HepG2 (cell line): ENCODE measurements at regions not wholly inside any gene's neighbourhood (a gene's known extent, or its start where the extent isn't known, plus 50 kb on each side); places are given as distances from the start of the nearest gene placed in this dataset.
A peak's percentile ranks its signal among the peaks of the same experiment; 100 is the strongest.

Experiments used
- AHR ChIP-seq: IDR thresholded peaks from 2 replicates; pipeline ENCODE4 v1.6.1; 2018; ENCODE audit warnings: missing genetic modification reagents, missing compliant biosample characterization
- CAMTA2 ChIP-seq: sonication (generic); formaldehyde crosslinking; IDR thresholded peaks from 2 replicates; pipeline ENCODE4 v1.4.0; 2020; ENCODE audit warnings: mild to moderate bottlenecking, missing genetic modification reagents, borderline replicate concordance
- CBX2 ChIP-seq, 2 experiments: fragments of 200-600 bp in 1 of 2; sonication (generic); formaldehyde crosslinking in 1 of 2; IDR thresholded peaks; 2 replicates each; pipeline versions ENCODE4 v1.7.0 to v1.8.1; 2018 to 2022; ENCODE audit warnings: low read depth in 2 of 2, low read length in 1 of 2, mild to moderate bottlenecking in 1 of 2, missing genetic modification reagents in 1 of 2
- GABPA ChIP-seq, 2 experiments: IDR thresholded peaks; 2 replicates each; pipeline ENCODE4 v1.6.1; 2011 to 2016; ENCODE audit warnings: low read depth in 2 of 2, low read length in 1 of 2, missing biosample characterization in 1 of 2, missing genetic modification characterization in 1 of 2
- GPN1 ChIP-seq: sonication (generic); formaldehyde crosslinking; IDR thresholded peaks from 2 replicates; pipeline ENCODE4 v1.5.1; 2020; ENCODE audit warnings: missing genetic modification reagents, borderline replicate concordance
- IKZF1 ChIP-seq: fragments of 450-650 bp; IDR thresholded peaks from 2 replicates; pipeline ENCODE4 v1.7.1; 2016
- KLF11 ChIP-seq: IDR thresholded peaks from 2 replicates; pipeline ENCODE4 v1.6.1; 2016; ENCODE audit warnings: missing compliant biosample characterization
- NFE2 ChIP-seq: sonication (generic); formaldehyde crosslinking; IDR thresholded peaks from 2 replicates; pipeline ENCODE4 v1.4.0; 2020; ENCODE audit warnings: missing genetic modification reagents
- SETDB1 ChIP-seq: sonication (generic); formaldehyde crosslinking; IDR thresholded peaks from 2 replicates; pipeline ENCODE4 v1.5.1; 2020; ENCODE audit warnings: missing genetic modification reagents, mild to moderate bottlenecking, borderline replicate concordance
- SIX4 ChIP-seq: sonication (generic); formaldehyde crosslinking; IDR thresholded peaks from 2 replicates; pipeline ENCODE4 v1.4.0; 2020; ENCODE audit warnings: missing genetic modification reagents
- SP4 ChIP-seq: sonication (generic); formaldehyde crosslinking; IDR thresholded peaks from 2 replicates; pipeline ENCODE4 v1.8.1; 2023; ENCODE audit warnings: mild to moderate bottlenecking, missing genetic modification reagents
- SSRP1 ChIP-seq: IDR thresholded peaks from 2 replicates; pipeline ENCODE4 v1.6.1; 2016; ENCODE audit warnings: control low read depth
- SUZ12 ChIP-seq: fragments of 150-350 bp; IDR thresholded peaks from 2 replicates; pipeline ENCODE4 v1.6.1; 2014; ENCODE audit warnings: low read depth, low read length
- U2AF1 ChIP-seq: fragments of 200-400 bp; formaldehyde crosslinking; optimal IDR thresholded peaks from 2 replicates; pipeline ENCODE3; 2017; ENCODE audit warnings: mild to moderate bottlenecking, low read depth, low read length
- ZNF224 ChIP-seq: sonication (generic); formaldehyde crosslinking; IDR thresholded peaks from 2 replicates; pipeline ENCODE4 v1.5.0; 2020; ENCODE audit warnings: mild to moderate bottlenecking, missing genetic modification reagents
- ZNF256 ChIP-seq: sonication (generic); formaldehyde crosslinking; conservative IDR thresholded peaks from 2 replicates; pipeline ENCODE4 v1.4.0; 2020; ENCODE audit warnings: missing genetic modification reagents
- ZNF496 ChIP-seq: sonication (generic); formaldehyde crosslinking; IDR thresholded peaks from 2 replicates; pipeline ENCODE4 v1.8.1; 2023; ENCODE audit warnings: mild to moderate bottlenecking, moderate library complexity, missing genetic modification reagents; ENCODE audit not compliant: insufficient replicate concordance
- ZNF567 ChIP-seq: sonication (generic); formaldehyde crosslinking; IDR thresholded peaks from 2 replicates; pipeline ENCODE4 v1.8.1; 2023; ENCODE audit warnings: mild to moderate bottlenecking, missing genetic modification reagents, borderline replicate concordance
- ZNF570 ChIP-seq: sonication (generic); formaldehyde crosslinking; IDR thresholded peaks from 2 replicates; pipeline ENCODE4 v1.4.0; 2020; ENCODE audit warnings: mild to moderate bottlenecking, missing genetic modification reagents, borderline replicate concordance
- ZNF749 ChIP-seq: sonication (generic); formaldehyde crosslinking; IDR thresholded peaks from 2 replicates; pipeline ENCODE4 v1.8.0; 2022; ENCODE audit warnings: mild to moderate bottlenecking, missing genetic modification reagents, moderate library complexity, borderline replicate concordance
- TF ChIP-seq, protein P1 (sequence below): sonication (generic); formaldehyde crosslinking; IDR thresholded peaks from 2 replicates; pipeline ENCODE4 v1.8.0; 2022; ENCODE audit warnings: mild to moderate bottlenecking, missing genetic modification reagents, borderline replicate concordance
- TF ChIP-seq, protein P2 (sequence below): sonication (generic); formaldehyde crosslinking; IDR thresholded peaks from 2 replicates; pipeline ENCODE4 v1.4.0; 2020; ENCODE audit warnings: missing genetic modification reagents, borderline replicate concordance
- TF ChIP-seq, protein P3 (sequence below): sonication (generic); formaldehyde crosslinking; IDR thresholded peaks from 2 replicates; pipeline ENCODE4 v1.8.1; 2023; ENCODE audit warnings: mild to moderate bottlenecking, moderate library complexity, missing genetic modification reagents
- TF ChIP-seq, protein P4 (sequence below): sonication (generic); formaldehyde crosslinking; IDR thresholded peaks from 2 replicates; pipeline ENCODE4 v1.5.0; 2020; ENCODE audit warnings: mild to moderate bottlenecking, low read depth, missing genetic modification reagents, borderline replicate concordance
- TF ChIP-seq, protein P5 (sequence below): sonication (generic); formaldehyde crosslinking; IDR thresholded peaks from 2 replicates; pipeline ENCODE4 v1.4.0; 2020; ENCODE audit warnings: missing genetic modification reagents; ENCODE audit errors: not compliant biosample characterization
- TF ChIP-seq, protein P6 (sequence below): sonication (generic); formaldehyde crosslinking; IDR thresholded peaks from 2 replicates; pipeline ENCODE4 v1.4.0; 2020; ENCODE audit warnings: mild to moderate bottlenecking, missing genetic modification reagents

DNA sequence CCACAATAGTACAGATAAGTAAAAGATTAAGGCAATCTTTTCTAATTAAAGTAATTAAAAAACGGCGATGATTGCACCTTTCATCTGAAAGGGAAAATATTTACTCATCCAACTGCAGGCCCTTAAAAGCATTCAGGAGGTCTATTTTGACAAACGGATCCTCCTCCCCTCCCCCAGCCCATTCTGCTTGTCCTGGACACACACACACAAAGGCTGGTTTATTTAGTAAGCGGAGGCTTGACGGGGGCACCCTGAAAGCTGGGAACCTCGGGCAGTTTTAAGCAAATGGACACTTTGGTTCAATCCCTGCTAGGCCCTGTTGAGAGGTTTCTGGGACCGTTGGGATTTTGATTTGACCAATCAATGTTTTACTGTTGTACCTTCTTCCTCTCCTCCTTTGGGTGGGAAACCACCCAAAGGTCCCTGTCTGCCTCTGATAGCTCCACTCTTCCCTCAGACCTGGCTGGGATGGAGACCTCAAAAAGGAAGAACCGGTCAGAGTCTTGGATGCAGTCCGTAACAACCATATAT, 135.8 kb upstream of the HAAO start (continued):
- TF ChIP-seq, protein P1, sequence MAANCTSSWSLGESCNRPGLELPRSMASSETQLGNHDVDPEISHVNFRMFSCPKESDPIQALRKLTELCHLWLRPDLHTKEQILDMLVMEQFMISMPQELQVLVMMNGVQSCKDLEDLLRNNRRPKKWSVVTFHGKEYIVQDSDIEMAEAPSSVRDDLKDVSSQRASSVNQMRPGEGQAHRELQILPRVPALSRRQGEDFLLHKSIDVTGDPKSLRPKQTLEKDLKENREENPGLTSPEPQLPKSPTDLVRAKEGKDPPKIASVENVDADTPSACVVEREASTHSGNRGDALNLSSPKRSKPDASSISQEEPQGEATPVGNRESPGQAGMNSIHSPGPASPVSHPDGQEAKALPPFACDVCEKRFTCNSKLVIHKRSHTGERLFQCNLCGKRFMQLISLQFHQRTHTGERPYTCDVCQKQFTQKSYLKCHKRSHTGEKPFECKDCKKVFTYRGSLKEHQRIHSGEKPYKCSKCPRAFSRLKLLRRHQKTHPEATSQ (CRISPR knock-in tag) = no peak
- no peak for TF ChIP-seq ZNF567 (CRISPR knock-in tag)
- no peak for TF ChIP-seq IKZF1
- no peak for TF ChIP-seq SIX4 (CRISPR knock-in tag)
- TF ChIP-seq AHR (CRISPR knock-in tag) = no peak
- TF ChIP-seq, protein P2, sequence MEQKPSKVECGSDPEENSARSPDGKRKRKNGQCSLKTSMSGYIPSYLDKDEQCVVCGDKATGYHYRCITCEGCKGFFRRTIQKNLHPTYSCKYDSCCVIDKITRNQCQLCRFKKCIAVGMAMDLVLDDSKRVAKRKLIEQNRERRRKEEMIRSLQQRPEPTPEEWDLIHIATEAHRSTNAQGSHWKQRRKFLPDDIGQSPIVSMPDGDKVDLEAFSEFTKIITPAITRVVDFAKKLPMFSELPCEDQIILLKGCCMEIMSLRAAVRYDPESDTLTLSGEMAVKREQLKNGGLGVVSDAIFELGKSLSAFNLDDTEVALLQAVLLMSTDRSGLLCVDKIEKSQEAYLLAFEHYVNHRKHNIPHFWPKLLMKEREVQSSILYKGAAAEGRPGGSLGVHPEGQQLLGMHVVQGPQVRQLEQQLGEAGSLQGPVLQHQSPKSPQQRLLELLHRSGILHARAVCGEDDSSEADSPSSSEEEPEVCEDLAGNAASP (CRISPR knock-in tag) = no peak
- no peak for TF ChIP-seq KLF11 (CRISPR knock-in tag)
- TF ChIP-seq, protein P3, sequence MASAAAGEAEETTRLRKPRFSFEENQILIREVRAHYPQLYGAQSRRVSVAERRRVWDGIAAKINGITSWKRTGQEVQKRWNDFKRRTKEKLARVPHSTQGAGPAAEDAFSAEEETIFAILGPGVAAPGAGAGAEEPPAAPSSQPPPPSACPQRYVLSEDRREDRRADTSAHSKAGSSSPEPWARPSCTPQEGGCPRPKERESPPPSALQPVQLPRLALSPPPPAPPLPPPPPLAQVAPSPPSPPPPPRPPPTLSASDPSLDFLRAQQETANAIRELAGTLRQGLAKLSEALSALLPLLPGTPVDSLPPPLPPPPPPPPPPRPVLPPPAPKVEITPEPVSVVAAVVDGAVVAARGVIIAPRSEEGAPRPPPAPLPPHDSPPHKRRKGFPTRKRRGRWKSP (CRISPR knock-in tag) = 0 out of 2 replicates have a peak, but pooled peaks have one; percentile 36
- no peak for TF ChIP-seq SETDB1 (CRISPR knock-in tag)
- TF ChIP-seq ZNF256 (CRISPR knock-in tag) = no peak
- no peak for TF ChIP-seq ZNF224 (CRISPR knock-in tag)
- TF ChIP-seq U2AF1 = no peak
- TF ChIP-seq, protein P4, sequence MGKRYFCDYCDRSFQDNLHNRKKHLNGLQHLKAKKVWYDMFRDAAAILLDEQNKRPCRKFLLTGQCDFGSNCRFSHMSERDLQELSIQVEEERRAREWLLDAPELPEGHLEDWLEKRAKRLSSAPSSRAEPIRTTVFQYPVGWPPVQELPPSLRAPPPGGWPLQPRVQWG (CRISPR knock-in tag) = no peak
- no peak for TF ChIP-seq ZNF570
- no peak for TF ChIP-seq CBX2 (IDR thresholded peaks at IDR 0.05; ENCODE audit: low read depth, low read length)
- peak; percentile 63; the same call in 1 of the 2 replicates for TF ChIP-seq CBX2 (CRISPR knock-in tag; IDR thresholded peaks at IDR 0.05; ENCODE audit: low read depth)
- TF ChIP-seq, protein P5, sequence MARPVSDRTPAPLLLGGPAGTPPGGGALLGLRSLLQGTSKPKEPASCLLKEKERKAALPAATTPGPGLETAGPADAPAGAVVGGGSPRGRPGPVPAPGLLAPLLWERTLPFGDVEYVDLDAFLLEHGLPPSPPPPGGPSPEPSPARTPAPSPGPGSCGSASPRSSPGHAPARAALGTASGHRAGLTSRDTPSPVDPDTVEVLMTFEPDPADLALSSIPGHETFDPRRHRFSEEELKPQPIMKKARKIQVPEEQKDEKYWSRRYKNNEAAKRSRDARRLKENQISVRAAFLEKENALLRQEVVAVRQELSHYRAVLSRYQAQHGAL (CRISPR knock-in tag) = no peak
- TF ChIP-seq SUZ12 = no peak
- no peak for TF ChIP-seq CAMTA2
- TF ChIP-seq ZNF496 (CRISPR knock-in tag) = no peak
- no peak for TF ChIP-seq GABPA (IDR thresholded peaks at IDR 0.05; ENCODE audit: low read depth, low read length)
- no peak for TF ChIP-seq GABPA (CRISPR knock-in tag; IDR thresholded peaks at IDR 0.05; ENCODE audit: low read depth)
- no peak for TF ChIP-seq GPN1 (CRISPR knock-in tag)
- no peak for TF ChIP-seq NFE2 (CRISPR knock-in tag)
- peak; percentile 36; the same call in 1 of the 2 replicates for TF ChIP-seq SP4 (CRISPR knock-in tag)
- TF ChIP-seq, protein P6, sequence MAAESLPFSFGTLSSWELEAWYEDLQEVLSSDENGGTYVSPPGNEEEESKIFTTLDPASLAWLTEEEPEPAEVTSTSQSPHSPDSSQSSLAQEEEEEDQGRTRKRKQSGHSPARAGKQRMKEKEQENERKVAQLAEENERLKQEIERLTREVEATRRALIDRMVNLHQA (CRISPR knock-in tag) = no peak
- no peak for TF ChIP-seq SSRP1
- no peak for TF ChIP-seq ZNF749 (CRISPR knock-in tag)
